ENCODE measurements at regions not wholly inside any gene's neighbourhood (a gene's known extent, or its start where the extent isn't known, plus 50 kb on each side); places are given as distances from the start of the nearest gene placed in this dataset.
"Not testable (repeated sequence)": the region's sequence is repeated elsewhere in the genome, so short reads cannot be mapped to it uniquely, and the experiment has no call there.

DNA sequence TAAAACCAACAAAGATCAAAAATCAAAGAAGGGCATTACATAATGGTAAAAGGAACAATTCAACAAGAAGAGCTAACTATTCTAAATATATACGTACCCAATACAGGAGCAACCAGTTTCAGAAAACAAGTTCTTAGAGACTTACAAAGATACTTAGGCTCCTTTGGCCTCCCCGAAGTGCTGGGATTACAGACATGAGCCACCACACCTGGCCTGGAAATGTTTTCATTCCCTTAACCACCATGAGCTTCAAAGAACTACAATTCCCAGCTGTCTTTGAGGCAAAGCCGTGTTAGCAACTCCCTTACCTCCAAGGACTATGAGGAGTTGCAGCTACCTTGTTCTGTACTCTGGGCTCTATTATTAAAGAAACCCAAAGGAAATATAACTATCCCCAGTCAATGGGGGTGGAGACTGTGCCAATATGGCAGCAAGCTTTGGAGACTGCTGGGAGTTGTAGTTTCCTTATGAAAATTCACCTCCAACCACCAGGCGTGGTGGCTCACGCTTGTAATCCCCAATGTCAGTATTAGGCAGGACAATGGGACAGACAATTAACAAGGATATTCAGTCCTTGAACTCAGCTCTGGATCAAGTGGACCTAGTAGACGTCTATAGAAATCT lies 893.9 kb downstream of the SLC6A15 start:
- DNase-seq = not testable (repeated sequence)

GRCh38 chr12:84016956-84017355 lies 895.6 kb downstream of the SLC6A15 start:
- peak in 1 of 2 donors; percentile 20 for DNase-seq

GRCh38 chr12:83997423-83997822 lies 915.2 kb downstream of the SLC6A15 start:
- no peak for DNase-seq

DNA sequence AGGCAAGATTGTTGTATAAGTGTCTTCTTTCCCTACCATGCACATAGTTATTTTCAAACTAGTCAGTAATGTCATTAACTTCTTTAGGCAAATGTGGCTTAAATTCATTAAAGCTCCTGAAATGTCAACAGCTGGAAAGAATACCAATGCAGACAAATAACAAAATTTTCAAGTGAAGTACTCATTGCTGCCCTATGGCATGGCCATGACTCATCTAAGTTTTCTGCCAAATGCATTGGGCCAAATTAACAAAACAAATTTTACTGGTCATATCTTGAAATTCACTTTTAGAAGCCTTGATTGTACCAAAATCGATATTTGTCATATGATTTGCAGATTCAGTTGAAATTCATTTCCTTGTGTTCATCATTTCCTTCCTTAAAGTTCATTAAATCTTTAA lies 915.9 kb downstream of the SLC6A15 start:
- DNase-seq = no peak

DNA sequence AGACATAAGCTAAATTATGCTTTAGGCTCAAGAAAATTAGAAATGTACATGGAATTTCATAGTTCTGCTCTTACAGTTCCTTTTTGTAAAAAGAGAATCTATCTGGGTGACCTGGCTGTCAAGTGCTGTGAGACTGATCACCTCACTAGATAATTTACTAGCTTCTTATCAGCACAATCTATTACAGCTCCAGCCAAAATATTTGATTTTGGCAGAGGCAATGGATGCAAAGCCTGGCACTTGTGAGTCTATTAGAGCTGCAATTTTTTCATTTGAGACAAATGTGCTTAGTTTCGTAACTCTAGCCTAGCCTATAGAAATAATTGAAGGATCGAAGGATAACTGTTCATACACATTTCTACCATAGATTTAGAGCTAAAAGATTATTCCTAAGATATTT lies 927.5 kb downstream of the SLC6A15 start:
- no peak for DNase-seq

DNA sequence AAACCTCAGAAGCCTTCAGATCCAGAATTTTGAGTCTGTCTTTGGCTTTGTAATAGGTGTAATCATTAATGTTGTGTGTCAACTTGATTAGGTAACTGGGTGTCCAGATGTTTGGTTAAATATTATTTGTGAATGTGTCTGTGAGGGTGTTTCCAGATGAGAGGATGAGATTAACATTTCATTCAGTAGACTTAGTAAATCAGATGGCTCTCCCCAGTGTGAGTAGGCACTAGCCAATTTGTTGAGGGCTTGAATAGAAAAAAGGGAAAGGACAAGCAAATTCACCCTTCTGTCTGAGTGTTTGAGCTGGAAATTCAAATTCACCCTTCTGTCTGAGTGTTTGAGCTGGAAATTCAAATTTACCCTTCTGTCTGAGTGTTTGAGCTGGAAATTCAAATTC lies 932.2 kb downstream of the SLC6A15 start:
- DNase-seq = no peak

DNA sequence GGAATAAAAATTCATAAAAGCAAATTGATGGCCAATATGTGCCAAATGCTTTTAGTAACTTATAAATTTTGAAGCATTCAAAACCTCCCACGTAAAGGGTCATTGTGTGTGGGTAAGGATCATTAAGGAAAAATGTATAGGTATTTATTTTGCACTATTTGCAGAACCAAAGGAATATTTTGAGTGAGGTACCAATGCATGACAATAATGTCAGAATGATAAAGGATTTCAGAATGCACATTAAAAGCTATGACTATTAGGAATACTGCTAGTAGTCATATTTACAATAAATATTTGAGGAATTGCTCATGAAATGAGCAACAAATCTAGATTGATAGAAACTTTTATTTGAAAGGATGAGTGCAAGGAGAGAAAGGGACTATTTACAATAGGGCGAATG lies 932.8 kb downstream of the SLC6A15 start:
- DNase-seq = no peak

DNA sequence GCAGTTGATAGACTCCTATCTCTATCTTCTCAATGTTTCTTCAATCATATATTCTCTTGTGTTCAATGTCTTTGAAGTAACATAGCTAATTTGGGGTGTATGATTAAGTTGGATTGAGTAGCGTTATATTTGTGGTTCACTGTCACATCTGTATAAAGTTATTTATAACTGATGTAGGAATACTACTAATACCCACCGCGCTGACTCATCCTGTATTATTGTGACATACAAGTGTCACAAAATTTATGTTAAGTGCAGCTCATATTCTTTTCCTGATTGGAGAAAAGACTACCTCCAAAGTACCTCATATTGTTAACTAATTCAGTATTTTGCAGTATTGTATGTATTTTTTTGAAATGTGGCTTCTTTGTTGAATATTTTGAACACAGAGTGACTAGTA lies 940.8 kb downstream of the SLC6A15 start:
- DNase-seq = no peak

GRCh38 chr12:83960767-83961166 lies 951.8 kb downstream of the SLC6A15 start:
- no peak for DNase-seq

GRCh38 chr12:83958997-83959396 lies 953.6 kb downstream of the SLC6A15 start:
- no peak for DNase-seq

DNA sequence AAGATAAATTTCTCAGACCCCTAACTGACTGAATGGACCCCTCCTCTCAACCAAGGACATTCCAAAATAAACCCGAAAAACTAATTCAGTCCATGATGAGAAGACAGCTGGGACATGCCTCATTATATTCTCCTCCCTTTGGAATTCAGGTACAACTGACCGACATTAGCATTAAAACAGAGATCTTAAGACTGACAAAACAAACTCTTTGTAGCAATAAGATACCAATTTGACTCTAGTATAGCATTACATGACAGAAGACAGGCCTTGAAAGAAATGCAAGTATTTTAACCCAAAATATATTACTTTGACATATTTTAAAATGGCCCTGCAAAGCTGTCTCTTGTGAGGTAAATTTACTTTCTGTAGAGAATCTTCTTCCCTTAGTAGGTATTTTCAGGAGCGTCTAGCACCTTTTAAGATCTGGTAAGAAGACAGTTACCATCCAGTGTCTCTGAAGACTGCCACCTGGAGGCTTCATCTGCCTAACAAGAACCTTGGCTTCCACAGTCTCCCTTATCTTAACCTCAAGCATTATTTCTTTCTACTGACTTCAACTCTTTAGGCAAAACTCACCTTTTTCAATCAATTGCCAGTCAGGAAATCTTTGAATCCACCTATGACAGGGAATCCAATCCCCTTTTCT lies 957.5 kb downstream of the SLC6A15 start:
- no peak for DNase-seq

- DNase-seq = peak in 1 of 2 donors; percentile 39
Observed at GRCh38 chr12:83954071-83954789, 958.4 kb downstream of the SLC6A15 start.

GRCh38 chr12:83945871-83946270 lies 966.7 kb downstream of the SLC6A15 start:
- DNase-seq = no peak

GRCh38 chr12:83939718-83940117 lies 972.9 kb downstream of the SLC6A15 start:
- DNase-seq = no peak

- DNase-seq = no peak
Observed at GRCh38 chr12:83933615-83934014, 979.0 kb downstream of the SLC6A15 start.

- DNase-seq = no peak
Observed at GRCh38 chr12:83932011-83932410, 980.6 kb downstream of the SLC6A15 start.

DNA sequence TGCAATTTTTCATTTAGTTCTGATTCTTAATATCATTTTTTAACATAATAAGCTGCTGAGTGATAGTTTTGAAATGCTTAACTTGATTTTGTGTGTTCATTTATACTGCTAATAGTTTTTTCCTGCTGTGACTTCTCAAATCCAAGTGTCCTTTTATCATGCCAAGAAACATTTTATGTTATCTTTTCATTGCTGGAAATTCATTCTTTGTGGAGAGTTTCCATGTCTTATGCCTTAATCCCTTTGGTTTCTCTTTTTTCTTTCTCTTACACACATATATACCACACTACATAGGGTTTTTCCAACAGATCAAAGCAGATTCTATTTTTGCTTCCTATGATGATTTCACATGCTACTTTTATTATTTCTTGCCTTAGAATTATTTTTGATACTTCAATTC lies 981.1 kb downstream of the SLC6A15 start:
- no peak for DNase-seq

DNA sequence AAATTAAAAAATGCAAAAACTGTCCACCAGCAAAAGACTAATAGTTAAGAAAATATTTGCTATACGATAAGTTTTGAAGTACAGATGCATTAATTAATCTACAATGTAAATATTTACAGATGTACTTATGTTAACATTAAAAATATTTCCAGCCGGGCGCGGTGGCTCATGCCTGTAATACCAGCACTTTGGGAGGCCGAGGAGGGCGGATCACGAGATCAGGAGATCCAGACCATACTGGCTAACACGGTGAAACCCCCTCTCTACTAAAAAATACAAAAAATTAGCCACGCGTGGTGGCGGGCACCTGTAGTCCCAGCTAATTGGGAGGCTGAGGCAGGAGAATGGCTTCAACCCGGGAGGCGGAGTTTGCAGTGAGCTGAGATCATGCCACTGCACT lies 982.8 kb downstream of the SLC6A15 start:
- DNase-seq = not testable (repeated sequence)

DNA sequence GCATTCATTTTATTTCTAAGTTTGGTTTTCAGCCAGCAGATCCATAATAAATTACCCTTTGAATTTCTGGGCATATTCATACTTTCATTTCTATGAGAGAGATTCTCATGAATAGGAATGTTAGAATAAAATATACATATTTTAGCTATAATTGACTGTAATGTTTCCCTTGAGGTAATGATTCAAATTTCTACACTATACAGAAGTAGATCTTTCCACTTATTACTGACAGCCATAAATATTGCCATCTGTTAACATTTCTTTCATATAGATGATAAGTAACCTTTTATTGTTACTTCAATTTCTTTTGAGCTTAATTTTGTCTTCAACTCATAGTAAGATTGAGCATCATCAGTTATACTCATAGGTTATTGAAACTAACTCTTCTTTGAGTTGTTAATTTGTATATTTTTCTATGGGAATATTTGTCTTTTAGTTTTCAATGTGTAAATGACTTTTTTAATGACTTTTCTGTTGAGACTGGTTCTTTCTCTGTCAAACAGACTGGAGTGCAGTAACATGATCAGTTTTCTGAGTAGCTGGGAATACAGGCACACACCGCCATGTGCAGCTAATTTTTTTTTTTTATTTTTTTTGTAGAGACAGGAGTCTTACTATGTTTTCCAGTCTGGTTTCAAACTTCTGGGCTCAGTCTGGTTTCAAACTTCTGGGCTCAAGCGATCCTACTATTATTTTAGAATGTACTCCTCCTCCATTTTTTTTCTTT lies 991.6 kb downstream of the SLC6A15 start:
- DNase-seq = no peak

- no peak for DNase-seq
Observed at GRCh38 chr12:83919081-83919480, 993.5 kb downstream of the SLC6A15 start.

DNA sequence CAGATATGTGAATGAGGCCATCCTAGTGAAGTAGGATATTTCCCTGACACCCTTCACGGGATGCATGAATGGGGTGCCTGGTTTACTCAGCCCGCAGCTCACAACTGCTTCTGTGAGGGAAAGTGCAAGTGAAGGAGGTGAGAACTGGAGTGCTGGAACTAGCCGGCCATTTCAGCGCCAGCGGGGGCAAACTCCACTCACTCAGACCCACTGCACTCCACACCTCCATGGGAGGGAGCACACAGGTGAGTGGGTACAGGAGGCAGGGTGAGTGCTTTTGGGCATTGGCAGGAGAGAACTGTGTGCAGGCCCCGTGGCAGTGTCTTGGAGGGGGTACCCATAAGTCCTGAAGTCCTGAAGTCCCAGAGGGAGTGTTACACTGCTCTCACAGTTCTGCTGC lies 1008.4 kb downstream of the SLC6A15 start:
- DNase-seq = no peak

- no peak for DNase-seq
Observed at GRCh38 chr12:83896416-83896815, 1016.2 kb downstream of the SLC6A15 start.

DNA sequence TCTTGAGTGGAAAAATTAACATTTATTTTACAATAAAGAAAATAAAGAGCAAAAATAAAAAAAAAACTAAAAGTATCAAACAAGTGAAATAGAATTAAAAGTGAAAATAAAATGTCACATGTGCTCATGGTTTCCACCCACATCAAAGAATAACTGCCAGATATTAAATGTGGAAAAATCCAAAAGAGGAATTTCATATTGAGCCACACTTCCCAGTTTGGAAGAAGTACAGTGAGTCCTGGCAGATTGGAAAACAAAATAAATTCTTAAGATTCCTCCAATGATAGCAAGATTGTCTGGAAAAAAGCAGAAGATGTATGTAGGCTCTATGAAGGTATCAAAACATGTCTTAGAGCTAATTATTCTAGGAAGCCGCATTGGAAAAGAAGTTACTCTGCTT lies 1019.5 kb downstream of the SLC6A15 start:
- DNase-seq = no peak

- no peak for DNase-seq
Observed at GRCh38 chr12:83889745-83890144, 1022.9 kb downstream of the SLC6A15 start.
